Glomerular visceral epithelial cell (primary cell): ENCODE measurements at regions not wholly inside any gene's neighbourhood (a gene's known extent, or its start where the extent isn't known, plus 50 kb on each side); places are given as distances from the start of the nearest gene placed in this dataset.

Source experiments
- DNase-seq: peaks from one replicate; pipeline ENCODE4 v3.0.0-alpha.2; 2016; ENCODE audit errors: extremely low spot score

DNA sequence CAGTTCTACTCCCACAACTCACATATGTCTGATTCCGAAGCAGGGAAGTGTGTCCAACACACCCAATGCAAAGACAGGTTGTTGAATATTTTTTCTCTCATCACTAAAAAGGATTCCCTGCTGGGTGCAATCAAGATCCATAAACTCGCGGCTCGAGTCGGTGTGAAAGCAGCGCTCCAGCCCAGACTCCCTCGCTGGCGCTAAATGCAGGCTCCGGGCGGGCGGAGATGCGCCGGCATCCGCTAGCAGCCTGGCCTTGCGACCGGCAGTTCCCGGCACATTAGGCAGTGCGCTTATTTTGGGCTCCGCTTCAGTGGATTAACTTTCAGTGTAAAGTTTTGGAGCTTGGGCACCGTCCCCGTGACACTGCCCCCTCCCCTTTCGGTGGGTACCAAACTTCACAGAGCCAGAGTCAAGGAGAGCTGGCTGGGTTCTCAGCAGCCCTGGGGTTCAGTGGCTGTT, 87.7 kb upstream of the POU3F1 start:
- DNase-seq: no peak

DNA sequence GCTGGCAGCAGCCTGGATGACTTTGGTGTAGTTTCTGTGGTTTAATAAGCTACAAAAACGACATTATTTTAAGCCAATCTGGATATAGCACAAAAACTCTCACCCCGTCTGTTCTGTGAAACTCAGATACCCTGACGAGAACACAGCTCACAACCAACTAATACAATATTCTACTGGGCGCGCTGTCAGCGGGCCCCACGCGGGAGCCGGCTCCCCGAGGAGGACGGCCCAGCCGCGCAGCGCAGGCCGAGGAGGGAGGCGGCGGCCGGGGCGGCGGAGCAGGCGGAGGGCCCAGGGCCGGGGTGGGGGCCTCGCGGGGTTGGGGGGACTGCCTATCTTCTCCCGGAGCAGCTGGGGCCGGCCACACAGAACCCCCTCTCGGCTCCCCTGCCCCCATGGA, 87.2 kb upstream of the POU3F1 start:
- no peak for DNase-seq

DNA sequence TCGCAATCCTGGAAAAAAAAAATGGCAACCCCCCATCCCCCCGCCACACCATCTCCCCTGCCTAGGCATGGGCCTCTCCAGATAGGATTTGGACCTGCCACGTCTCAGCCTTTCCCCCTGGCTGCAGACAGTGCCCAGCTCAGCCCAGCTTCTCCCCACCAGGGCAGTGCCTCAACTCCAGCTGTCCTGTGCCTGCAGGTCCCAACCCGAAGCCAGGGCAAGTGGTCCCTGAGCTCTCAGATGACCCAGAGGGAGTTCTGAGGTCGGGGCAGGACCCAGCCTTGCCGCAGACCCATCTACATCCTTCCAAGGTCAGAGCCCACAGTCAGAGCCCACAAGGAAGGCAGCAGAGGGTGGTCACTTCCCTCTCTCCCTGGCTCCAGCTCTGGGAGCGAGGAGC, 86.7 kb upstream of the POU3F1 start:
- DNase-seq: no peak

DNA sequence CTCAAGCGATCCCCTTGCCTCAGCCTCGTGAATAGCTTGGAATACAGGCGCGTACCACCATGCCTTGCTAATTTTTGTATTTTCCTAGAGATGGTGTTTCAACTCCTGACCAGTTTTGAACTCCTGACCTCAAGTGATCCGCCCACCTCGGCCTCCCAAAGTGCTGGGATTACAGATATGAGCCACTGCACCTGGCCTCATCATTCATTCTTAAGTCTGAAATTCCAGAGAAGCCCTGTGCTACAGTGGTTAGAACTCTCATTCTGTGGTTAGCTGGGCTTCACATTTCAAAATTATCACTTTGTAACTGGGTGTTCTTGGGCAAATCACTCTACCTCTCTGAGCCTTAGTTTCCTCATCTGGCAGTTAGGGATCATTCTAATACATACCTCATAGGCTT, 86.1 kb upstream of the POU3F1 start:
- DNase-seq: peak; percentile 65

DNA sequence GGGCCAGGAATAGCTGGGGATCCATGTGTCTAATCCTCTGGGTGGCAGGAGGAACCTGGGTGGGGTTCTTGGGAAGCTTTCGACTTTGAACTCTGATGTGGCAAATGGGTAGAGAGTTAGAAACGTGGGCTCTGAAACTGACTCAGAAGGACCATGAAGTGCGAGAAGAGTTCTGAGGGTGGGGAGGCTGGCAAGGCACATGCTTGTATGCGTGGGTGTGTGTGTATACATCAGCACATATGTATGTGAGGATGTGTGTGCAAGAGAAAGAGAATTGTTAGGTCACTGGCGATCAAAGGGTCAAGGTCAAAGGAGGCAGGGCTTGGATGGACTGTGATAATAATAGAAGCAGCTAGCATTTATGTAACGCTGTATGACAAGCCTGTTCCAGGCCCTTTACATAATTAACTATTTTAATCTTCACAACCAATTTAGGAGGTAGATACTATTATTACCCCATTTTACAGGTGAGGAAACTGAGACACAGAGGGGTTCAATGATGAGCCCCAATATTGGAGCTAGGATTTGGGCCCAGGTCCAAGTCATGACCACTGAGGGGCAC, 84.5 kb upstream of the POU3F1 start:
- DNase-seq: no peak

DNA sequence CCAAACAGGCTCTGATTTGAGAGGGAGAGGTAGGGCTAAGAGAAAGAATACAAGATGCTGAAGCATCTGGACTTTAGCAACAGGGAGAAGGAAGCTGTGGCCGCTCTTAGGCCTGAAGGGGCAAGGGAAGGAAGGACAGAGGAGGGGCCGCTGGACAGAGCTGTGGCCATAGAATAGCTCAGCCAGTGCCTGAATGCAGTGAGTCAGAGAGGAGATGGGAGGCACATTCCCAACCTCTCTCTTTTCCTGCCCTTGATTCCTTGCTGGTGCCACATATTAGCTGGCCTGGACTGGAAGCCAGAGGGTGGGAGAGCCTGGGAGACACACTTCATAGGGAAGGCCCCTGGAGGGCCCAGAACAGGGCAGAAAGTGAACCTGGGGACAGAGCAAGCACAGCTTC, 83.4 kb upstream of the POU3F1 start:
- peak; percentile 18 for DNase-seq

DNA sequence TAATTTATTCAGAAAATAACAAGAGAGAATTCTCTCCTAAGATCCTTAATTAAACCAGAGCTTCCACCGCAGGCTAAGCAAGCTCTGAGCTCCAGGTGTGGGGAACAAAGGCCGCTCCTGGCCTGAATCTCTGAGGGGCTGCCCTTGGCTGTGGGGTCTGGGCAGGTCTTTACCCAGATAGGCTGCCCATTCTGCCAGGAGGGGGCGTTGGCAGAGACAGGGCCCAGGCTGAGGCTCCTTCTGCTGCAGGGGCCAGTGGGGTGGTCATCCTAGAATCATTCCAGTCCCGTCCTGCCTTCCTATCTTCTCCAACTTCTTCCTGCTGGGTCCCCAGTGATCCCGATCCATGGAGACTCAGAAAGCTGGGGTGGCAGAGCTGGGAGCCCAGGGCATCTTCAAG, 82.9 kb upstream of the POU3F1 start:
- no peak for DNase-seq

DNA sequence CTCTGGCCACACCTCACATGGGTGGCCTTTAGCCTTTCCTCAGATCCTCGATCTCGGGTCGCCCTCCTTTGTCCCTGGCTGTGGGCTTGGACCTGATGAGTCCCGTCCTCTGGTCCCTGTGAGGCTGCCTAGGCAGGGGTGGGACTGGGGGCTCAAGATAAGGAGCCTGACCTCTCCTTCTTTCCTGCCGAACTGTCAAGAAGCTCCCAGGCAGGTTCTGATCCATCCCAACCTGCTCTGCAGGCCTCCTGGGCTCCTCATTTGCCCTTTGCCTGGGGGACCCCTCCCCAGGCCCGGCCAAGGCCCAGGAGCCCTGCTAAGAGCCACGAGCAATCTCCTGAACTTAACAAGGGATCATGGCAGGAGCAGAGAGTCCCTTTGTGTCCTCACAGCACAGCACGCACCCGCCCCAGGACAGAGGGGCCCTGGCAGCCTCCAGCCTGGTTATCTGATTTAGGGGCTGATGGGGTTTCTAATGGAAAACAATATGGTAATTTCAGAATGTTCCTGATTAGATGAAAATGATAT, 82.4 kb upstream of the POU3F1 start:
- DNase-seq: no peak

DNA sequence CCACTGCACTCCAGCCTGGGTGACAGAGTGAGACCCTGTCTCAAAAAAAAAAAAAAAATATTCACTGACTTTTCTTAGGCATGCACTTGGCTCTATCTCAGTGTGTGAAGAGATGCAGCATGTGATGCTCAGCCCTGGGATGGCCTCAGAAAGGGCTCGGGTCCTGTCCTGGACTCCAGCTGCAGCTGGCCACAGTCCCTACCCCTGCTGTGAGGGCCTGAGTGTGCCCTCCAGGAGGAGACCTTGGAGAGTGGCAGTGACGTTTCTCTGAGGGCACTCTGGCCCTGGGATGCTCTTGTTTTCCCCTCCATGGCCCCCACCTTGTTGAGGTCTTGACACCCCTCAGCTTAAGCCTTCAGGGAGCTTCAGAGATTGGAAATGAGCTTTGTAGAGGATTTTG, 81.9 kb upstream of the POU3F1 start:
- DNase-seq: no peak

DNA sequence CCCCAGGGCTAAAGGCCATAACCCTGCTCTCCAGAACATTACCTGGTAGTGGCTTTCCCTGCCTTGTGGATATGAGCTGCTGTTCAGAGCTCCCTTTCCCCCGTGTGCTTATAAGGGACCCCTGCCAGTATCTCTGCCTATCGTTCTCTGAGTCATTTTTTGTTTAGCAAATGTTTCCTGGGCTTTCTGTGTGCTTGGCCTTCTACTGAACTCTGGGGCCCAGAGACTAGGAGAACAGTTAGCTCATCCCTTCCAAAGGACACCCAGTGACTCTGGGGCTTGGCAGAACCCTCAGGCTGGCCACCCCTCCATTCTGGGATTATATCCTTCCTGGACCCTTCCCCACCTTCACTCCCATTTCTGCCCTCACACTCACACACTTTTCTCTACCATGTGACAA, 80.8 kb upstream of the POU3F1 start:
- no peak for DNase-seq

DNA sequence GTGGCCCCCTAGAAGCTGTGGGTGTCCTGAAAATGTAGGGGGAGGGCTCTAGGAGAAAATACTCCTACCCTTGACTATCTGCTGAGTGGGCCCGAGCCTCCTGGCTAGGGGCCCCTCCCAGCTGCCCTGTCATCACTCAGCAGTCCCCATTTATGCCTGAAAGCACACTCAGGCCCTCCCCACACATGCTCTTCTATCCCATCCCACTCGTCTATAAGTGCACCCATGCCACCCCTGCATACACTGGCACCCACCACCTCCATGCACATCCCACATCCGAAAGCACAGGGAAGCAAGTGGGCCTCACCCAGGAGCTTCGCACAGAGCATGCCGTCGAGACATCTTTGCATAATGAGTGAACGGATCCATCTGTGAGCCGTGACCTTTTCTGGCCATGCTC, 80.4 kb upstream of the POU3F1 start:
- no peak for DNase-seq

DNA sequence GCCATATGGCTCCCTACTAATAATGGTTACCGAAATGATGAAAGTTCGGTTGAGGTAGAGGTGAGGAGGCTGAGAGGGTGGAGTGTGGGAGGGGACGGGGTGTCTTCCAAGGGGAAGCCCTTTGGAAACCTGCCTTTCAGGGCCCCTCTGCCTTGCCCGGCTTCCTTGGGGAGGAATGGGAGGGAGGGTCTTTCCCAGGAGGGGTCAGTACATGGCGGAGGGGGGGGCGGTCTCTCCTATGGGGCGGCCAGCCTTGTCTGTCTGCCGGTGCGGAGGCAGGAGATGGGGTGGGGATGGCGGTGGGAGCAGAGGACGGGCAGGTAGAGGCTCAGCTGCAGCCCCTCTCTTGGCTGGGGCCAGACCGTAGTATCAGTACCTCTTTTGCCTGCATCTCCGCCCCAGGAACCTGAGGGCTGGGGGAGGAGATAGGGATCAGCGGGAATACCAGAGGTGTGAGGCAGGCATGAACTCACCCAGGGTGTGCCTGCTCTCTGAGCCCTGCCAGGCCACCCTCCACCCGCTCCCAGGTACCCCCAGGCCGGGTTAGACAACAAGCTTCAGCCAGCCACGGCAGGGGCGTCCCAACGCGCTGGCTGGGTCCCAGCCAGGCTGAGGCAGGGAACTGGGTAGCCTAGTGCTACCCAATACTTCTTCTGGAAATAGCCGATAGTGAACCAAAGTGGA, 79.4 kb upstream of the POU3F1 start:
- no peak for DNase-seq

DNA sequence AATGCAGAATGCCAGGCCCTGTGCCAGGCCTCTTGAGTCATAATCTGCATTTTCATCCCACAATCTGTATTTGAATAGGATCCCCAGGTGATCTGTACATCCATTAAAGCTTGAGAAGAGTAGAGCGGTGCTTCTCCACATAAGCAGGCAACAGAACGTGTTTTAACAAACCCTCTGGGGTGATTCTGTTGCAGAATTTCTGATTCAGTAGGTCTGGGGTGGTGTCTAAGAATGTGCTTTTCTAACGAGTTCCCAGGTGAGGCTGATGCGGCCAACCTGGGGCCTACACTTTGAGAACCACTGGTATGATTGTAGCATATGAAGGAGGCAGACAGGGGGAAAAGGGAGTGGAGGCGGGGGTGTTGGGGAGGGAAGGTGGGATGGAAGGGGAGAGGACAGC, 78.4 kb upstream of the POU3F1 start:
- no peak for DNase-seq

DNA sequence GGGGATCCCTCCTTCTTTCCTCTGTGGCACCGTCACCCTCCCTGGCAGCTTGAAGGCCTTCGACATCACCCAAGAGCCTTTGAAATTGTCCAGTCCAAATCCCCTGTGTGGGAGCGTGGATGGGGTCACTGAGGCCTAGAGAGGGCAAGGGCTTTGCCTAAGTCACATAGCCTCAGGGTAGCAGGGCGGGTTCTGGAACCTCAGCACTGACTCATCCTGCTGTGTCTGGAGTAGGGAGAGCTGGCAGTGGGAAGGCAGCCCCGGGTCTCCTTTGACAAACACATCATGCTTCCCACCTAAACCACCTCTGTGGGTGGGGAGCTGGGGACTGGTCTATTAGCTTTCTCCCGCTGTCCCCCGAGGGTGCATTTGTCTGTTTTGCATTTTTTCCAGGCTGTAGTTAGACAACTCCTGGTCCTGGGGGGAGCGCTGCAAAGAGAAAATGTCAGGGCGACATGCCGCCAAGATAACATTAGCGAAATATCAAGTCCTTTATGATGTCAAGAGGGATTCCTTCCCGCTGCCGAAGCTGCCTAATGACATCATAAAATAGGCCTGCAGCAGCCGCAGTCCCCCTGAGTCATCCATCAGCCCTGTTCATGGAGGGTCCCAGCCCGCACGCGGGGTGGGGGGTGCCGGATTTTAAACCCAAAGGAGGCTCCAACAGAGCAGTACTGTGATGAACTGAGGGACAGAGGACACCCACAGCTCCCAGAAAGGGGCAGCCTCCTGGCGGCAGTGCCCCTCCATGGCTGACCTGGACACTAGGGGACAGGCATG, 77.0 kb upstream of the POU3F1 start:
- peak; percentile 21 for DNase-seq

DNA sequence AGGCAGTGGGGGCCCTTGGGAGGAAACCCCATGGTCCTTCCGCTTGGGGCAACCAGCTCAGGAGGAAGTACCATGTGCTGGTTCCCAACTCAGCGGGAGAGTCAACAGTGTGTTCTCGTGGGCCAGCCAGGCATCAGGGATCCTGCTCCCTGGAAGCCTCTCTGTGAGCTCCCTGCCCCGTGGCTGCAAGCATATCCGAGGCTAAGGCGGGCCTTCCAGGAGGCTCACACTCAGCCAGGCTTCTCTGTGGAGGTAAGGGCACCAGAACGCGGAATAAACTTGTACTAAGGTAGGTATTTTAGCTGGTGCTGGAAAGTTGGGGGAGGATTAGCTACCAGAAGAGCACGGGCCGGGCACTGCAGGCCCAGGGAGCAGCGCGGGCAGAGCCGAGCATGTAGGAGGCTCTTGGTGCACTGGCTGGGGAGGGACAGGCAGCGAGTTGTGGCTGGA, 74.7 kb upstream of the POU3F1 start:
- no peak for DNase-seq

DNA sequence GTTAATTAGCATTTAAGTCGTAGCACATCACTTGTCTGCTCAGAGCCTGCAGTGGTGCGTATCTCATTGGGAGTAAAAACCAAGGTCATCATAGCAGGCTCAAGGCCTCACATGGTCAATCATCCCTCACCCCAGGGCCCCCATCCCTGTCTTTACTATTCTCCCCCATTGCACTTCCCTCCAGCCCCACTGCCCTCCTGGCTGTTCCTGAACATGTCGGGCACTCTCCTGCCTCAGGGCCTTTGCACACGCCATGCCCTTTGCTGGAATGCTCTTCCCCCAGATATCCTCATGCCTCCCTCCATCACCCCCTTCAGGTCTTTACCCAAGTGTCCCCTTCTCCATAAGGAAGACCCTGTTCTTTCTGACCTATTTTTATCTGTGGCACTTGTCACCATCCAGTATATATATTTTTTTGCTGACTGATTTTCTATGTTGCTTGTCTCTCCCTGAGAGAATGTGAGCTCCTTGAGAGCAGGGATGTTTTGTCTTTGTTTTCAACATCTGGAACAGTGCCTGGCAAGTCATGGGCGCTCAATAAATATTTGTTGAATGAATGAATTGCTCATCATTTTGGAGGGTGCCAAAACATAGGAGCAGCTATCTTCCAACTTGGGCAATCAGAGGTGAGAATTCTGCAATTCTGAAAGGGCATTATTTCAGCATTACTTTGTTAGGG, 74.1 kb upstream of the POU3F1 start:
- DNase-seq: no peak

DNA sequence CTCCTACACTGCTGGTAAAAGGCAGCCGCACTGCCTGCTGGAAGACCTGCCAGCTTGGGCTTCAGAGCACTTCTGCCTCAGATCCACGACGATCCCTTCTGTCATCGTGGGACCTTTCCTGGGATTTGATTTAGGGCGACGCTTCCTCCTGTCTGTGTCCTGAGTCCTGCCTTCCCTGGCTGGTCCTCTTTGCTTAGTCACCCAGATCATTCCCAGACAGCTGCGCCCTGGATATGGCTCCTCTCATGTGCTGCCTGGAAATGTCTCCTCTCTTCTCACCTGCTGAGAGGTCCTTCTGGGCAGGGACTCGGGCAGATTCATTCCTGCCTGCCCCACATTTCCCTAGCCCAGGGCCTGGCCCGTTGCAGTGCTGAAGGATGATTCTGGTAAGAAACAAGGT, 72.4 kb upstream of the POU3F1 start:
- no peak for DNase-seq

DNA sequence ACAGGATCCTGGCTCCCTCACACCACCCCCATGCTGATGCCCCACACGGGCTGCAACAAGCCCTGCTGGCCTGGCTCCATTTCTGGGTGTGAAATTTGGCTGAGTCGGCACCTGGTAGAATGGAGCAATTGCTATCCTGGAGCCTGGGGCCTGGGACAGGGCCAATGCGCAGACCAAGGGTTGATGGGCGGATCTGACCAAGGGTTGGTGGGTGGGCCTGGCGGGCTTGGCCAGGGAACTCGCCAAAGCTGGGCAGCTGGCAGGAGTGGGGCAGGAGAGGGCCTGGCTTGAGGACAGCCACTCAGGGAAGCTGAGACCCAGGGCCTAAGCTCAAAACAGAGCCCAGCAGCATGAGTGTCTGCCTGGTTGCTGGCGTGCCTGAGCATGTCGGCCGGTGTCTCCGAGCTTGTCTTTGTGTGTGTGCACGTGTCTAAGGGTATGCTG, 70.9 kb upstream of the POU3F1 start:
- DNase-seq: no peak

DNA sequence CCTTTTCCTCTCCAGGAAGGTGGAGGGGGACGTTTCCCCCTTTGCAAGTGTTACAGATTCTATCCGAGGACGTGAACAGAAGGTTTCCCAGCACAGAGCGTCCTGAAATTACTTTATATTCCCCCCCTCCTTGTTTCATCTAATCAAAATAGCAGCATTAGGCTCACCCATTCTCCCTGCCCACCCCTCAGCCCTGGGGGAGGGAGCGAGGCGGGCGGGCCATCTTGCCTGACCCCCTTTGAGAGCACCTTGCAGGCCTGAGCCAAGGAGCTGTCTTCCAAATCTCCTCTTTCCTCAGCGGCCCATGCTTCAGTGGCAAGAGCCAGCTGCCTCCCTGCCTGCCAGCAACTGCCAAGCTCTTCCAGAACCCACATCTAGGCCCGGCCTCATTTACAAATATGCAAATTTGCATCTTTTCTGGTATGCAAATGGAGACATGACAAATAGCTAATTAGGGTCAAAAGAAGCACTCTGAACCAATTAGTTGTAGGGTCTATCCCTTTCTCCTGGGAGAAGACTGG, 69.1 kb upstream of the POU3F1 start:
- no peak for DNase-seq

DNA sequence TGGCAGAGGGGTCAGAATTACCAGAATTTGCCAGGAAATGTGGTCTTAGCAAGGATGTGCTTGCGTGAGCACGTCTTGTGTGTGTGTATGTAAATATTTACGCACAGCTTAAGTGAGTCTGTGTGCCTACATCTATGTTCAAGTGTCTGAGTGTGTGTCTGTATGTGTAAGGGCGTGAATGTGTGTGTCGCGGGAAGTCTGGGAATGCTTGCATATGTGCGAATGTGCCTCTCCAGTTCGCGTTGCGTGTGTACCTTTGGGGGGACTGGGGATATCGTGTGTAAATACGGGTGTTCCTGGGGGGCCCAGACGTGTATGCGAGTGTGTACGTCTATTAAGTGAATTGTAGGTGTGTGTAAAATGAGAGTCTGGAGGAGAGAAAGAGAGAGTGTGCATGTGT, 68.6 kb upstream of the POU3F1 start:
- no peak for DNase-seq

DNA sequence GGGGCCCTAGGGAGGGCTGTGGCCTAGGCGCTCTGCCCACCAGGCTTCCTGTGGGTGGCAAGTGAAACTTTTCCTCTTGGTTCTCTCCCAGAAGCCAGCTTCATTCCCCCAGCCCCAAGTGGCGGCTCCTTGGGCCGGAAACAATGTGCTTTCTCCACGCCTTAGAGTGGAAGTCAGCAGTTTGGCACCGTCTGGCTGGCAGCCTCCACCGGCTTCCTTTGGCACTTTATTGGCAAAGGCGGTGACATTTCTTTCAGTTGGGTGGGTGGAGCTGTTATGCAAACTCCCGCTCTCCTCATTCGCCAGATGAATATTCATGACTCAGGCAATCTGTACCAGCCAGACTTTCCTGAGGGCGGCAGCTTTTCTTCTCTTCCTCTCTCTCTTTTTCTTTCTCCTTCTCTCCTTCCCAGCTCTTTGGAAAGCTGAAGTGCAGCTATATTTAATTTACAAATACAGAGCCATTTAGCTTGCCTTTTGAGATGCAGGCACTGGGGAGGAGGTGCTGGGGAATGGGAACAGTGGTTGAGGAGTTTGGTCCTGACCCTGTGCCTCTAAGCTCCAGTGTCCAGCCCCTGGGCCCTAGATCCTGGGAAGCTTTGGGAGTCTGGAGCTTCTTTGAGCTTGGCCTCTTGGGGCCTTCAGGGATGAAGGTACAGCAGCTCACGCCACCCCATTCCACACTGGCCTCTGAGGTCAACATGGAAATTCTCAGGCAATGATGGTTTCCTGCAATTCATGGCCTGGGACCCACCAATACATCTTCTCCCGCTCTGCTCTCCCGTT, 67.8 kb upstream of the POU3F1 start:
- DNase-seq: no peak
